C1 segment of cervical spinal cord (tissue), 14 donors: ENCODE measurements at regions not wholly inside any gene's neighbourhood (a gene's known extent, or its start where the extent isn't known, plus 50 kb on each side); places are given as distances from the start of the nearest gene placed in this dataset.
"Not testable (repeated sequence)": the region's sequence is repeated elsewhere in the genome, so short reads cannot be mapped to it uniquely, and the experiment has no call there.

ENCODE experiments used
- DNase-seq, 14 donors: peaks; one replicate each; lab custom pipeline; 2025; lab: John Stamatoyannopoulos, UW

GRCh38 chr4:83213640-83214039 is 71.0 kb downstream of the COQ2 start:
- no peak for DNase-seq

GRCh38 chr4:83212041-83212851 is 72.4 kb downstream of the COQ2 start:
- DNase-seq = no peak

GRCh38 chr4:83209419-83209818 is 75.2 kb downstream of the COQ2 start:
- DNase-seq = no peak

- no peak for DNase-seq
Measured at GRCh38 chr4:83208371-83209365, 75.9 kb downstream of the COQ2 start.

- DNase-seq = no peak
Measured at GRCh38 chr4:83207497-83208101, 77.0 kb downstream of the COQ2 start.

- DNase-seq = no peak
Measured at GRCh38 chr4:83205760-83206159, 78.8 kb downstream of the COQ2 start.

- no peak for DNase-seq
Measured at GRCh38 chr4:83204731-83205130, 79.9 kb downstream of the COQ2 start.

- DNase-seq = no peak
Measured at GRCh38 chr4:83201761-83202160, 82.8 kb downstream of the COQ2 start.

GRCh38 chr4:83197555-83198235 is 83.2 kb upstream of the PLAC8 start:
- DNase-seq = peak in 1 of 14 donors; percentile 29

GRCh38 chr4:83196921-83197320 is 82.4 kb upstream of the PLAC8 start:
- DNase-seq = no peak

- no peak for DNase-seq
Measured at GRCh38 chr4:83195269-83195668, 80.7 kb upstream of the PLAC8 start.

GRCh38 chr4:83194588-83194987 is 80.1 kb upstream of the PLAC8 start:
- not testable (repeated sequence) for DNase-seq

GRCh38 chr4:83192634-83193033 is 78.1 kb upstream of the PLAC8 start:
- DNase-seq = no peak

- no peak for DNase-seq
Measured at GRCh38 chr4:83191026-83191425, 76.5 kb upstream of the PLAC8 start.

- DNase-seq = no peak
Measured at GRCh38 chr4:83189631-83190136, 75.2 kb upstream of the PLAC8 start.

- DNase-seq = no peak
Measured at GRCh38 chr4:83180431-83180968, 66.0 kb upstream of the PLAC8 start.

- no peak for DNase-seq
Measured at GRCh38 chr4:83179205-83179604, 64.7 kb upstream of the PLAC8 start.

- DNase-seq = no peak
Measured at GRCh38 chr4:83178029-83178428, 63.5 kb upstream of the PLAC8 start.

GRCh38 chr4:83177182-83177581 is 62.7 kb upstream of the PLAC8 start:
- no peak for DNase-seq

- no peak for DNase-seq
Measured at GRCh38 chr4:83174844-83175414, 60.4 kb upstream of the PLAC8 start.

- DNase-seq = no peak
Measured at GRCh38 chr4:83172371-83172770, 57.8 kb upstream of the PLAC8 start.
